ENCODE measurements at regions not wholly inside any gene's neighbourhood (a gene's known extent, or its start where the extent isn't known, plus 50 kb on each side); places are given as distances from the start of the nearest gene placed in this dataset.

GRCh38 chr14:53472306-53472705, 319.2 kb upstream of the DDHD1 start:
- intact Hi-C loops (cut with DNase I, micrococcal nuclease): no loop called here
- DNase-seq (no peak), ATAC-seq (no peak)
- Histone ChIP-seq H3K36me3 (ENCODE audit: low read depth) (no peaks in the 10 kb centered on the region), H3K4me3 (no peak overlapping the region), H3K4me1 (ENCODE audit: low read depth) (no peaks in the 10 kb centered on the region), H3K9me3 (no peaks in the 10 kb centered on the region)
- no peak for TF ChIP-seq CTCF (IDR thresholded peaks at IDR 0.05)

- Histone ChIP-seq H3K4me3 (no peak overlapping the region), H3K36me3 (ENCODE audit: low read depth) (no peaks in the 10 kb centered on the region), H3K9me3 (no peaks in the 10 kb centered on the region), H3K4me1 (ENCODE audit: low read depth) (no peaks in the 10 kb centered on the region)
- no peak for TF ChIP-seq CTCF (IDR thresholded peaks at IDR 0.05)
- intact Hi-C loops (cut with DNase I, micrococcal nuclease): no loop called here
- ATAC-seq: no peak
- DNase-seq: no peak
Measured at GRCh38 chr14:53470351-53471043, 317.4 kb upstream of the DDHD1 start.

GRCh38 chr14:53468876-53469275, 315.8 kb upstream of the DDHD1 start:
- Histone ChIP-seq H3K4me1 (ENCODE audit: low read depth) (no peaks in the 10 kb centered on the region), H3K9me3 (no peaks in the 10 kb centered on the region), H3K4me3 (no peak overlapping the region), H3K36me3 (ENCODE audit: low read depth) (no peaks in the 10 kb centered on the region)
- no peak for DNase-seq
- no peak for TF ChIP-seq CTCF (IDR thresholded peaks at IDR 0.05)
- no peak for ATAC-seq
- intact Hi-C loops (cut with DNase I, micrococcal nuclease): no loop called here

GRCh38 chr14:53464376-53464775, 311.3 kb upstream of the DDHD1 start:
- DNase-seq: no peak
- intact Hi-C loops (cut with DNase I, micrococcal nuclease): no loop called here
- no peak for TF ChIP-seq CTCF (IDR thresholded peaks at IDR 0.05)
- H3K36me3 ChIP-seq (ENCODE audit: low read depth): no peaks in the 10 kb centered on the region
- no peaks in the 10 kb centered on the region for H3K9me3 ChIP-seq
- H3K4me3 ChIP-seq: no peak overlapping the region
- H3K4me1 ChIP-seq (ENCODE audit: low read depth): no peaks in the 10 kb centered on the region
- ATAC-seq: no peak

GRCh38 chr14:53462931-53463778, 310.0 kb upstream of the DDHD1 start:
- intact Hi-C loops (cut with DNase I, micrococcal nuclease): no loop called here
- no peak overlapping the region for H3K4me3 ChIP-seq
- no peaks in the 10 kb centered on the region for H3K9me3 ChIP-seq
- no peak for ATAC-seq
- H3K36me3 ChIP-seq (ENCODE audit: low read depth): no peaks in the 10 kb centered on the region
- TF ChIP-seq CTCF (IDR thresholded peaks at IDR 0.05): no peak
- no peaks in the 10 kb centered on the region for H3K4me1 ChIP-seq (ENCODE audit: low read depth)
- no peak for DNase-seq

Measured in mucosa of descending colon (tissue), 3 donors.